GM23338 (cell line): ENCODE measurements at regions not wholly inside any gene's neighbourhood (a gene's known extent, or its start where the extent isn't known, plus 50 kb on each side); places are given as distances from the start of the nearest gene placed in this dataset.

Experiments
- ATAC-seq: fragments of 200-7000 bp; cut with Tn5 transposase; 3 replicates; pipeline ENCODE4 v1.9.1; 2020
- DNase-seq: peaks from one replicate; pipeline ENCODE4 v3.0.0-alpha.2; 2015; ENCODE audit warnings: low spot score
- H2AFZ ChIP-seq: fragments of 200-600 bp; sonication (generic); 2 replicates; pipeline ENCODE4 v1.8.0; 2016; ENCODE audit warnings: antibody characterized with exemption, mild to moderate bottlenecking, moderate library complexity
- H3F3A ChIP-seq: fragments of 200-600 bp; sonication (generic); replicated peaks from 2 replicates; pipeline ENCODE4 v1.8.0; 2017; ENCODE audit warnings: antibody characterized with exemption, mixed run types, low read depth
- H3K27ac ChIP-seq: fragments of 200-600 bp; sonication (generic); 2 replicates; pipeline ENCODE4 v1.6.1; 2016; ENCODE audit warnings: low read depth
- H3K27me3 ChIP-seq: fragments of 200-600 bp; sonication (generic); 2 replicates; pipeline ENCODE4 v1.8.0; 2016; ENCODE audit warnings: mild to moderate bottlenecking, mixed run types, moderate library complexity; ENCODE audit not compliant: insufficient read depth
- H3K36me3 ChIP-seq: fragments of 200-600 bp; sonication (generic); 2 replicates; pipeline ENCODE4 v1.8.0; 2016; ENCODE audit warnings: mild to moderate bottlenecking; ENCODE audit not compliant: insufficient read depth
- H3K4me1 ChIP-seq: fragments of 200-600 bp; sonication (generic); 2 replicates; pipeline ENCODE4 v1.8.0; 2016; ENCODE audit warnings: mild to moderate bottlenecking, moderate library complexity; ENCODE audit not compliant: insufficient read depth
- H3K4me2 ChIP-seq: fragments of 200-600 bp; sonication (generic); 2 replicates; pipeline ENCODE4 v1.7.1; 2017; ENCODE audit warnings: mixed run types
- H3K4me3 ChIP-seq: fragments of 200-600 bp; sonication (generic); 2 replicates; pipeline ENCODE4 v1.6.1; 2016; ENCODE audit warnings: mixed run types
- H3K79me2 ChIP-seq: fragments of 200-600 bp; sonication (generic); replicated peaks from 2 replicates; pipeline ENCODE4 v1.8.0; 2017; ENCODE audit warnings: mild to moderate bottlenecking; ENCODE audit not compliant: insufficient read depth
- H3K9me2 ChIP-seq: fragments of 200-600 bp; sonication (generic); 2 replicates; pipeline ENCODE4 v1.8.0; 2017; ENCODE audit not compliant: insufficient read depth
- H4K20me1 ChIP-seq: fragments of 200-600 bp; sonication (generic); replicated peaks from 2 replicates; pipeline ENCODE4 v1.8.0; 2017; ENCODE audit warnings: mild to moderate bottlenecking; ENCODE audit not compliant: insufficient read depth
- H3K27ac Mint-ChIP-seq: 2 replicates; pipeline ENCODE4 v1.8.0; 2020; ENCODE audit warnings: inconsistent platforms, mild to moderate bottlenecking, moderate library complexity, mixed read lengths
- H3K27me3 Mint-ChIP-seq: 3 replicates; pipeline ENCODE4 v1.8.0; 2022; ENCODE audit warnings: low read depth, mild to moderate bottlenecking, moderate library complexity, mixed read lengths, inconsistent platforms; ENCODE audit not compliant: insufficient read depth, poor library complexity
- H3K36me3 Mint-ChIP-seq: 3 replicates; pipeline ENCODE4 v1.8.0; 2021; ENCODE audit warnings: low read depth, mild to moderate bottlenecking, inconsistent platforms, moderate library complexity, mixed read lengths
- H3K4me1 Mint-ChIP-seq: 3 replicates; pipeline ENCODE4 v1.8.0; 2020; ENCODE audit warnings: mild to moderate bottlenecking, inconsistent platforms, mixed read lengths
- H3K4me3 Mint-ChIP-seq: 3 replicates; pipeline ENCODE4 v1.8.0; 2021; ENCODE audit warnings: moderate library complexity, mild to moderate bottlenecking, inconsistent platforms, mixed read lengths
- H3K9me3 Mint-ChIP-seq: 3 replicates; pipeline ENCODE4 v1.8.0; 2020; ENCODE audit warnings: moderate library complexity, mild to moderate bottlenecking, inconsistent platforms, mixed read lengths
- CREB1 ChIP-seq: fragments of 250-450 bp; sonication (Bioruptor Pico); IDR thresholded peaks from 2 replicates; pipeline ENCODE4 v1.5.0; 2020; ENCODE audit warnings: low read depth, mild to moderate bottlenecking, moderate library complexity
- EZH2 ChIP-seq: fragments of 200-600 bp; sonication (generic); IDR thresholded peaks from one replicate; pipeline ENCODE4 v1.8.0; 2017; ENCODE audit warnings: antibody characterized with exemption, mild to moderate bottlenecking, low read depth; ENCODE audit not compliant: unreplicated experiment
- EZH2phosphoT487 ChIP-seq: fragments of 200-600 bp; sonication (generic); IDR thresholded peaks from one replicate; pipeline ENCODE4 v1.8.1; 2018; ENCODE audit warnings: antibody characterized with exemption; ENCODE audit not compliant: unreplicated experiment
- JUNB ChIP-seq: IDR thresholded peaks from one replicate; pipeline ENCODE4 v1.6.1; 2016; ENCODE audit warnings: antibody characterized with exemption; ENCODE audit not compliant: unreplicated experiment
- NANOG ChIP-seq: IDR thresholded peaks from 2 replicates; pipeline ENCODE4 v1.6.1; 2016; ENCODE audit warnings: antibody characterized with exemption, borderline replicate concordance
- POLR2AphosphoS5 ChIP-seq: IDR thresholded peaks from 2 replicates; pipeline ENCODE4 v1.6.1; 2016; ENCODE audit warnings: antibody characterized with exemption, low read depth
- REST ChIP-seq: IDR thresholded peaks from one replicate; pipeline ENCODE4 v1.6.1; 2018; ENCODE audit warnings: antibody characterized with exemption; ENCODE audit not compliant: unreplicated experiment
- STAT1 ChIP-seq: IDR thresholded peaks from one replicate; pipeline ENCODE4 v1.6.1; 2016; ENCODE audit warnings: antibody characterized with exemption; ENCODE audit not compliant: unreplicated experiment
- ZNF114 ChIP-seq: fragments of 250-450 bp; sonication (Bioruptor Pico); IDR thresholded peaks from 2 replicates; pipeline ENCODE4 v1.5.0; 2020; ENCODE audit warnings: mild to moderate bottlenecking, moderate library complexity
- ZNF331 ChIP-seq: fragments of 250-450 bp; sonication (Bioruptor Pico); IDR thresholded peaks from 2 replicates; pipeline ENCODE4 v1.5.0; 2020; ENCODE audit warnings: low read depth, mild to moderate bottlenecking, moderate library complexity
- TF ChIP-seq, protein P1 (sequence below): fragments of 250-450 bp; sonication (Bioruptor Pico); IDR thresholded peaks from 2 replicates; pipeline ENCODE4 v1.5.0; 2020; ENCODE audit warnings: mild to moderate bottlenecking, moderate library complexity
- TF ChIP-seq, protein P2 (sequence below), 2 experiments: fragments of 200-600 bp in 1 of 2; sonication (generic) in 1 of 2; conservative IDR thresholded peaks; 2 replicates each; pipeline versions ENCODE4 v1.5.1 to v1.6.1; 2016 to 2017; ENCODE audit warnings: antibody characterized with exemption in 2 of 2, low read depth in 2 of 2, mild to moderate bottlenecking in 2 of 2, moderate library complexity in 1 of 2

DNA sequence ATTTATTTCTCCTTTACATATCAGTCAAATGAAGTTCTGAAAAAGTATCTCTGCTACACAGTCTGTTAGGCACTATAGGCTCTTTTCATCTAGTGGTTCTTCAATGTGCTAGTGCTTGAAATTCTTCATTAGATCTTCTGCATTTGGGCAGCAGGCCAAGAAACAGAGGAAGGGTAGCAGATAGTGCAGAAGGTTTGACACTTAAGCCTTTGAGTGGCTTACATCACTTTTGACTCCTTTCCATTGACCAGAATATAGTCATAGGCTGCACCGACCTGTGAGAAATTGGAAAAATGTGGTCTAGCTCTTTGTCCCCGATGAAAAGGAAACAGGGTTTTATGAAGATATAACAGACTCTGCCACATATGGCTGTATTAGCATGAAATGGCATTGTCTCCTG, 459.5 kb upstream of the PTGER4 start (continued):
- TF ChIP-seq REST (no peak), EZH2 (no peak)

DNA sequence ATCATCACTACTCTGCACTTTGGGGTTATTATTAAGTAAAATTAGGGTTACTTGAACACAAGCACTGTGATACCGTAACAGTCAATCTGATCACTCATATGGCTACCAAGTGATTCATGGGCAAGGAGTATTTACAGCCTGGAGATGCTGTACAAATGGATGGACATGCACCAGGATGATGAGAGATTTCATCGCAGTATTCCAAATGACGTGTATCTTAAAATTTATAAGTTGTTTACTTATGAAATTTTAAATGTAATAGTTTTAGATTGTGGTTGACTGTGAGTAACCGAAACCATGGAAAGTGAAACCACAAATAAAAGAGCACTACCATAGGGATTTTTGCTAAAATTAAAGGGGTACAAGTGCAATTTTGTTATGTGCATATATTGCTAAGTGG, 462.2 kb upstream of the PTGER4 start:
- Histone ChIP-seq H3K36me3 (no peaks in the 10 kb centered on the region), H3K9me2 (no peaks in the 10 kb centered on the region; the same call in 1 of the 2 replicates), H4K20me1 (no peaks in the 10 kb centered on the region), H3K4me1 (no peaks in the 10 kb centered on the region), H3K27ac (no peak overlapping the region), H3F3A (no peaks in the 10 kb centered on the region), H2AFZ (no peak overlapping the region), H3K27me3 (no peaks in the 10 kb centered on the region), H3K4me2 (no peak overlapping the region), H3K79me2 (no peaks in the 10 kb centered on the region), H3K4me3 (no peak overlapping the region)
- Mint-ChIP-seq H3K9me3 (0 out of 3 replicates have a peak, but pooled peaks cover 4% of the 10 kb centered on the region), H3K4me1 (peaks cover 6% of the 10 kb centered on the region; the same call in 1 of the 3 replicates), H3K4me3 (no peak overlapping the region), H3K27ac (no peak overlapping the region), H3K36me3 (no peaks in the 10 kb centered on the region), H3K27me3 (no peaks in the 10 kb centered on the region)
- TF ChIP-seq NANOG (no peak), STAT1 (no peak), EZH2 (no peak), ZNF114 (no peak), ZNF331 (CRISPR knock-in tag) (no peak), JUNB (no peak), EZH2phosphoT487 (no peak), CREB1 (CRISPR knock-in tag) (no peak), POLR2AphosphoS5 (no peak)
- TF ChIP-seq, protein P1, sequence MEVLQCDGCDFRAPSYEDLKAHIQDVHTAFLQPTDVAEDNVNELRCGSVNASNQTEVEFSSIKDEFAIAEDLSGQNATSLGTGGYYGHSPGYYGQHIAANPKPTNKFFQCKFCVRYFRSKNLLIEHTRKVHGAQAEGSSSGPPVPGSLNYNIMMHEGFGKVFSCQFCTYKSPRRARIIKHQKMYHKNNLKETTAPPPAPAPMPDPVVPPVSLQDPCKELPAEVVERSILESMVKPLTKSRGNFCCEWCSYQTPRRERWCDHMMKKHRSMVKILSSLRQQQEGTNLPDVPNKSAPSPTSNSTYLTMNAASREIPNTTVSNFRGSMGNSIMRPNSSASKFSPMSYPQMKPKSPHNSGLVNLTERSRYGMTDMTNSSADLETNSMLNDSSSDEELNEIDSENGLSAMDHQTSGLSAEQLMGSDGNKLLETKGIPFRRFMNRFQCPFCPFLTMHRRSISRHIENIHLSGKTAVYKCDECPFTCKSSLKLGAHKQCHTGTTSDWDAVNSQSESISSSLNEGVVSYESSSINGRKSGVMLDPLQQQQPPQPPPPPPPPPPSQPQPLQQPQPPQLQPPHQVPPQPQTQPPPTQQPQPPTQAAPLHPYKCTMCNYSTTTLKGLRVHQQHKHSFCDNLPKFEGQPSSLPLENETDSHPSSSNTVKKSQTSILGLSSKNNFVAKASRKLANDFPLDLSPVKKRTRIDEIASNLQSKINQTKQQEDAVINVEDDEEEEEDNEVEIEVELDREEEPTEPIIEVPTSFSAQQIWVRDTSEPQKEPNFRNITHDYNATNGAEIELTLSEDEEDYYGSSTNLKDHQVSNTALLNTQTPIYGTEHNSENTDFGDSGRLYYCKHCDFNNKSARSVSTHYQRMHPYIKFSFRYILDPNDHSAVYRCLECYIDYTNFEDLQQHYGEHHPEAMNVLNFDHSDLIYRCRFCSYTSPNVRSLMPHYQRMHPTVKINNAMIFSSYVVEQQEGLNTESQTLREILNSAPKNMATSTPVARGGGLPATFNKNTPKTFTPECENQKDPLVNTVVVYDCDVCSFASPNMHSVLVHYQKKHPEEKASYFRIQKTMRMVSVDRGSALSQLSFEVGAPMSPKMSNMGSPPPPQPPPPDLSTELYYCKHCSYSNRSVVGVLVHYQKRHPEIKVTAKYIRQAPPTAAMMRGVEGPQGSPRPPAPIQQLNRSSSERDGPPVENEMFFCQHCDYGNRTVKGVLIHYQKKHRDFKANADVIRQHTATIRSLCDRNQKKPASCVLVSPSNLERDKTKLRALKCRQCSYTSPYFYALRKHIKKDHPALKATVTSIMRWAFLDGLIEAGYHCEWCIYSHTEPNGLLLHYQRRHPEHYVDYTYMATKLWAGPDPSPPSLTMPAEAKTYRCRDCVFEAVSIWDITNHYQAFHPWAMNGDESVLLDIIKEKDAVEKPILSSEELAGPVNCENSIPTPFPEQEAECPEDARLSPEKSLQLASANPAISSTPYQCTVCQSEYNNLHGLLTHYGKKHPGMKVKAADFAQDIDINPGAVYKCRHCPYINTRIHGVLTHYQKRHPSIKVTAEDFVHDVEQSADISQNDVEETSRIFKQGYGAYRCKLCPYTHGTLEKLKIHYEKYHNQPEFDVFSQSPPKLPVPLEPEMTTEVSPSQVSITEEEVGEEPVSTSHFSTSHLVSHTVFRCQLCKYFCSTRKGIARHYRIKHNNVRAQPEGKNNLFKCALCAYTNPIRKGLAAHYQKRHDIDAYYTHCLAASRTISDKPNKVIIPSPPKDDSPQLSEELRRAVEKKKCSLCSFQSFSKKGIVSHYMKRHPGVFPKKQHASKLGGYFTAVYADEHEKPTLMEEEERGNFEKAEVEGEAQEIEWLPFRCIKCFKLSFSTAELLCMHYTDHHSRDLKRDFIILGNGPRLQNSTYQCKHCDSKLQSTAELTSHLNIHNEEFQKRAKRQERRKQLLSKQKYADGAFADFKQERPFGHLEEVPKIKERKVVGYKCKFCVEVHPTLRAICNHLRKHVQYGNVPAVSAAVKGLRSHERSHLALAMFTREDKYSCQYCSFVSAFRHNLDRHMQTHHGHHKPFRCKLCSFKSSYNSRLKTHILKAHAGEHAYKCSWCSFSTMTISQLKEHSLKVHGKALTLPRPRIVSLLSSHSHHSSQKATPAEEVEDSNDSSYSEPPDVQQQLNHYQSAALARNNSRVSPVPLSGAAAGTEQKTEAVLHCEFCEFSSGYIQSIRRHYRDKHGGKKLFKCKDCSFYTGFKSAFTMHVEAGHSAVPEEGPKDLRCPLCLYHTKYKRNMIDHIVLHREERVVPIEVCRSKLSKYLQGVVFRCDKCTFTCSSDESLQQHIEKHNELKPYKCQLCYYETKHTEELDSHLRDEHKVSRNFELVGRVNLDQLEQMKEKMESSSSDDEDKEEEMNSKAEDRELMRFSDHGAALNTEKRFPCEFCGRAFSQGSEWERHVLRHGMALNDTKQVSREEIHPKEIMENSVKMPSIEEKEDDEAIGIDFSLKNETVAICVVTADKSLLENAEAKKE (CRISPR knock-in tag): no peak
- TF ChIP-seq, protein P2, sequence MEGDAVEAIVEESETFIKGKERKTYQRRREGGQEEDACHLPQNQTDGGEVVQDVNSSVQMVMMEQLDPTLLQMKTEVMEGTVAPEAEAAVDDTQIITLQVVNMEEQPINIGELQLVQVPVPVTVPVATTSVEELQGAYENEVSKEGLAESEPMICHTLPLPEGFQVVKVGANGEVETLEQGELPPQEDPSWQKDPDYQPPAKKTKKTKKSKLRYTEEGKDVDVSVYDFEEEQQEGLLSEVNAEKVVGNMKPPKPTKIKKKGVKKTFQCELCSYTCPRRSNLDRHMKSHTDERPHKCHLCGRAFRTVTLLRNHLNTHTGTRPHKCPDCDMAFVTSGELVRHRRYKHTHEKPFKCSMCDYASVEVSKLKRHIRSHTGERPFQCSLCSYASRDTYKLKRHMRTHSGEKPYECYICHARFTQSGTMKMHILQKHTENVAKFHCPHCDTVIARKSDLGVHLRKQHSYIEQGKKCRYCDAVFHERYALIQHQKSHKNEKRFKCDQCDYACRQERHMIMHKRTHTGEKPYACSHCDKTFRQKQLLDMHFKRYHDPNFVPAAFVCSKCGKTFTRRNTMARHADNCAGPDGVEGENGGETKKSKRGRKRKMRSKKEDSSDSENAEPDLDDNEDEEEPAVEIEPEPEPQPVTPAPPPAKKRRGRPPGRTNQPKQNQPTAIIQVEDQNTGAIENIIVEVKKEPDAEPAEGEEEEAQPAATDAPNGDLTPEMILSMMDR (conservative IDR thresholded peaks at IDR 0.05; ENCODE audit: low read depth in 2 of 2): no peak
- DNase-seq: no peak
- no peak for ATAC-seq
